IPS DF 6.9 (cell line): ENCODE measurements at regions not wholly inside any gene's neighbourhood (a gene's known extent, or its start where the extent isn't known, plus 50 kb on each side); places are given as distances from the start of the nearest gene placed in this dataset.

Experiments
- DNase-seq: peaks from one replicate; pipeline ENCODE4 v3.0.0-alpha.2; 2013; ENCODE audit warnings: low read depth, low spot score
- H3K27ac ChIP-seq: one replicate; pipeline ENCODE4 v1.5.1; 2013; ENCODE audit warnings: low read length, control low read depth
- H3K27me3 ChIP-seq: 2 replicates; pipeline ENCODE4 v1.6.1; 2013; ENCODE audit warnings: mild to moderate bottlenecking, low read length; ENCODE audit not compliant: control insufficient read depth, insufficient read depth
- H3K36me3 ChIP-seq: 2 replicates; pipeline ENCODE4 v1.6.1; 2013; ENCODE audit warnings: low read length; ENCODE audit not compliant: control insufficient read depth, insufficient read depth
- H3K4me1 ChIP-seq: 2 replicates; pipeline ENCODE4 v1.6.1; 2013; ENCODE audit warnings: low read length; ENCODE audit not compliant: control insufficient read depth, insufficient read depth
- H3K4me3 ChIP-seq: 2 replicates; pipeline ENCODE4 v1.5.1; 2013; ENCODE audit warnings: mild to moderate bottlenecking, low read length
- H3K9me3 ChIP-seq: 2 replicates; pipeline ENCODE4 v1.6.1; 2013; ENCODE audit warnings: low read length, inconsistent platforms; ENCODE audit not compliant: control insufficient read depth, insufficient read depth
- WGBS: extraction: QIAGEN DNeasy Blood & Tissue Kit; methylation state at CpG from one replicate; pipeline ENCODE4 v1.1.7; 2013; ENCODE audit warnings: mixed read lengths, missing lambda C conversion rate; ENCODE audit not compliant: insufficient read length, insufficient coverage; 5-methylcytosine and 5-hydroxymethylcytosine counted together

- WGBS: no CpG with 5 or more reads among the region's 4 CpGs
- Histone ChIP-seq H3K9me3 (no peaks in the 10 kb centered on the region), H3K4me1 (no peaks in the 10 kb centered on the region; the same call in 1 of the 2 replicates), H3K27ac (no peak overlapping the region), H3K27me3 (no peaks in the 10 kb centered on the region), H3K36me3 (no peaks in the 10 kb centered on the region), H3K4me3 (no peak overlapping the region)
- no peak for DNase-seq
These were observed 118.1 kb upstream of the SLC6A11 start for GRCh38 chr3:10697918-10698317.

- no peak overlapping the region for H3K4me3 ChIP-seq
- no peaks in the 10 kb centered on the region for H3K27me3 ChIP-seq
These were observed 115.2 kb upstream of the SLC6A11 start for GRCh38 chr3:10700821-10701220.

GRCh38 chr3:10702961-10703740 is 112.9 kb upstream of the SLC6A11 start:
- no peak for DNase-seq
- Histone ChIP-seq H3K27me3 (peaks cover 13% of the 10 kb centered on the region), H3K27ac (no peak overlapping the region), H3K4me1 (peaks cover 4% of the 10 kb centered on the region; the same call in 1 of the 2 replicates), H3K36me3 (no peaks in the 10 kb centered on the region), H3K4me3 (no peak overlapping the region), H3K9me3 (no peaks in the 10 kb centered on the region)
- WGBS: no CpG with 5 or more reads among the region's 14 CpGs

More at GRCh38 chr3:10700821-10701220, 115.2 kb upstream of the SLC6A11 start:
- DNase-seq: no peak
- Histone ChIP-seq H3K9me3 (no peaks in the 10 kb centered on the region), H3K4me1 (no peaks in the 10 kb centered on the region; the same call in 1 of the 2 replicates), H3K36me3 (no peaks in the 10 kb centered on the region), H3K27ac (no peak overlapping the region)
- WGBS: no CpG with 5 or more reads among the region's 2 CpGs

- Histone ChIP-seq H3K27me3 (peaks cover 18% of the 10 kb centered on the region), H3K4me1 (peaks cover 4% of the 10 kb centered on the region; the same call in 1 of the 2 replicates), H3K4me3 (no peak overlapping the region), H3K9me3 (no peaks in the 10 kb centered on the region), H3K27ac (no peak overlapping the region), H3K36me3 (no peaks in the 10 kb centered on the region)
- DNase-seq: no peak
- no CpG with 5 or more reads among the region's 5 CpGs for WGBS
These were observed 112.2 kb upstream of the SLC6A11 start for GRCh38 chr3:10703875-10704274.

GRCh38 chr3:10706156-10706739 is 109.8 kb upstream of the SLC6A11 start:
- Histone ChIP-seq H3K4me3 (no peak overlapping the region), H3K9me3 (no peaks in the 10 kb centered on the region), H3K4me1 (peaks cover 4% of the 10 kb centered on the region; the same call in 1 of the 2 replicates), H3K27ac (no peak overlapping the region), H3K36me3 (no peaks in the 10 kb centered on the region), H3K27me3 (peaks cover 20% of the 10 kb centered on the region)
- DNase-seq: no peak
- WGBS: no CpG with 5 or more reads among the region's 5 CpGs

DNA sequence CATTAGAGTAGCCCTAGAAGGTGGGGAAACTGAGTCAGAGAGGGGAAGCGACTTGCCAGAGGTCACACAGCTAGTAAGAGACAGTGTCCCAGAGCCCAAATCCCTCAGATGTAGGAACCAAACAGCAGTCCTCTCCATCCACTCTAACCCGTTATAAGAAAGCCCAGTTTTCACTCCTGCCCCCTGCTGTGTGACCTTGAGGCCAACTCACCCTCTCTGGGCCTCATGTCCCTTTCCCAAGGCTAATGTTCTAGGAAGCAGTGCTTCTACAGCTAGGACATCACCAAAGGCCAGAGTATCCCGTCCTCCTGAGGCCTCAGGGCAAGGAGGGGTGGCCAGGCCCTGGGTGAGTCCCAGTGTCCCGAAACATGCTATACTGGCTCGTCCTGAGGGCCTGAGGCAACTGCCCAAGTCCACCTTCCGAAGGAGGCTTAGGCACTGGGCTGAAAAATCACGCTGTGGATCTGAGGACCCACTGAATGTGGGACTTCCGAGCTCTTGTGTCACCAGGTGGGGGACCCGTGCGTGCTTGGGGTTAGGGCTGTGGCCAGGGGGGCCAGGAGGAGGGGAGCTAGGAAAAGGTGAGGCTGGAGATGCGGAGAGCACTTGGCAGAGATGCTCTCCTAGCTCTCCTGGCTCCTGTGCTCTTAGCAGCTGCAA is 109.2 kb upstream of the SLC6A11 start:
- H3K4me3 ChIP-seq: peak overlapping the region; percentile 50; the same call in 1 of the 2 replicates
- H3K27ac ChIP-seq: no peak overlapping the region
- no peaks in the 10 kb centered on the region for H3K9me3 ChIP-seq
- no peak for DNase-seq
- no CpG with 5 or more reads among the region's 11 CpGs for WGBS
- H3K36me3 ChIP-seq: no peaks in the 10 kb centered on the region
- H3K4me1 ChIP-seq: peaks cover 4% of the 10 kb centered on the region; the same call in 1 of the 2 replicates
- peaks cover 20% of the 10 kb centered on the region for H3K27me3 ChIP-seq

GRCh38 chr3:10707400-10708215 is 108.4 kb upstream of the SLC6A11 start:
- Histone ChIP-seq H3K27ac (no peak overlapping the region), H3K4me1 (peaks cover 4% of the 10 kb centered on the region; the same call in 1 of the 2 replicates), H3K36me3 (no peaks in the 10 kb centered on the region), H3K27me3 (peaks cover 20% of the 10 kb centered on the region), H3K9me3 (no peaks in the 10 kb centered on the region), H3K4me3 (peak overlapping the region; percentile 50; the same call in 1 of the 2 replicates)
- DNase-seq: no peak
- WGBS: no CpG with 5 or more reads among the region's 93 CpGs

- no peak for DNase-seq
- Histone ChIP-seq H3K27me3 (peaks cover 20% of the 10 kb centered on the region), H3K27ac (no peak overlapping the region), H3K4me3 (peak overlapping the region; percentile 49; the same call in 1 of the 2 replicates), H3K9me3 (no peaks in the 10 kb centered on the region), H3K4me1 (peaks cover 4% of the 10 kb centered on the region; the same call in 1 of the 2 replicates), H3K36me3 (no peaks in the 10 kb centered on the region)
- no CpG with 5 or more reads among the region's 25 CpGs for WGBS
These were observed 107.7 kb upstream of the SLC6A11 start for GRCh38 chr3:10708216-10708893.

- no peaks in the 10 kb centered on the region for H3K9me3 ChIP-seq
- H3K27me3 ChIP-seq: peaks cover 20% of the 10 kb centered on the region
- H3K36me3 ChIP-seq: no peaks in the 10 kb centered on the region
- no peak overlapping the region for H3K4me3 ChIP-seq
- no CpG with 5 or more reads among the region's 9 CpGs for WGBS
- no peak for DNase-seq
- peaks cover 4% of the 10 kb centered on the region; the same call in 1 of the 2 replicates for H3K4me1 ChIP-seq
- no peak overlapping the region for H3K27ac ChIP-seq
These were observed 106.8 kb upstream of the SLC6A11 start for GRCh38 chr3:10709110-10709781.
